Activated naive CD4-positive, alpha-beta T cell treated with anti-CD3 and anti-CD28 coated beads for 36 hours (primary cell): ENCODE measurements at regions not wholly inside any gene's neighbourhood (a gene's known extent, or its start where the extent isn't known, plus 50 kb on each side); places are given as distances from the start of the nearest gene placed in this dataset.

ENCODE experiments used
- CTCF ChIA-PET: fragments of 350-600 bp; sonication (Branson Sonifier 250); formaldehyde crosslinking; loops from one replicate; lab custom pipeline; 2021; ENCODE audit warnings: antibody characterized with exemption; lab: Charles Lee
- DNase-seq: peaks from one replicate; pipeline ENCODE4 v3.0.0-alpha.2; 2020
- H3K27ac Mint-ChIP-seq: one replicate; pipeline ENCODE4 v1.8.0; 2021; ENCODE audit warnings: mild to moderate bottlenecking, mixed read lengths
- H3K27me3 Mint-ChIP-seq: one replicate; pipeline ENCODE4 v1.8.0; 2021; ENCODE audit warnings: low read depth, mixed read lengths
- H3K36me3 Mint-ChIP-seq: one replicate; pipeline ENCODE4 v1.8.0; 2021; ENCODE audit warnings: low read depth, mixed read lengths
- H3K4me1 Mint-ChIP-seq: one replicate; pipeline ENCODE4 v1.8.0; 2021; ENCODE audit warnings: low read depth, mixed read lengths
- H3K4me3 Mint-ChIP-seq: one replicate; pipeline ENCODE4 v1.8.0; 2021; ENCODE audit warnings: mild to moderate bottlenecking, moderate library complexity, mixed read lengths
- H3K9me3 Mint-ChIP-seq: one replicate; pipeline ENCODE4 v1.8.0; 2021; ENCODE audit warnings: mixed read lengths
- intact Hi-C: fragments of 100-400 bp; cut with micrococcal nuclease; formaldehyde crosslinking; loops from one replicate; pipeline ENCODE4 v1.15.1; 2023

DNA sequence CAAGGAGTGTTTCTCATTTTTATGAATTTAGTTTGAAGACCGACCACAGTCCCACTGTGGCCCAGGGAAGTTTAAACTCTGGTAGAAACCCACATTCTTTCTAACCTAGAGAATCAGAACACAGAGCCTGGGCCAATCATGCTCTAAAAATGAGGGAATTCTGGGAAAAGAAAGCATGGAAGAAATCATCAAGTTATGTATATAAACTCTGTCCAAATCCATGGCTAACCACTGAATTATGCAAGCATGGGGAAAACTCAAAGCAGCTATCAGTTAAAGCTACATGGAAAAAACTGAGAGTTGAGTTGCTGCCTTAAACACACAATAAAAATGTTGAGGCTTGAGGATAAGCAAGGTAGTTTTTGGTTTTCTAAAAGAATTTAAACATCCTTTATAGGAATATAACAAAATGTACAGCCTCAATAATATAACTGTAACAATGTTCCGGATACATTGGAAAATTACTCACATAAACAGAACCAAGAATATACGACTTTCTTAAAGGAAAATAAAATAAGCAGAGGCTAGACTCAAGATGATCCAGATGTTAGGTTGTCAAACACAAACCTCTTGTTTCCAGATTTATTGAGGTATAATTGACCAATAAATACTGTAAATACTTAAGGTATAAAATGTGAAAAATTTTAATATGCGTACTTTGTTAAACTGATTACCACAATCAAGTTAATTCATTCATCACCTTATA, 311.2 kb upstream of the GNAI1 start:
- Mint-ChIP-seq H3K4me1 (no peaks in the 10 kb centered on the region), H3K27me3 (no peaks in the 10 kb centered on the region), H3K4me3 (no peak overlapping the region), H3K9me3 (no peaks in the 10 kb centered on the region), H3K36me3 (no peaks in the 10 kb centered on the region), H3K27ac (no peak overlapping the region)
- intact Hi-C loops, result no loop called here
- DNase-seq, result no peak
- CTCF ChIA-PET, result no interaction called here

DNA sequence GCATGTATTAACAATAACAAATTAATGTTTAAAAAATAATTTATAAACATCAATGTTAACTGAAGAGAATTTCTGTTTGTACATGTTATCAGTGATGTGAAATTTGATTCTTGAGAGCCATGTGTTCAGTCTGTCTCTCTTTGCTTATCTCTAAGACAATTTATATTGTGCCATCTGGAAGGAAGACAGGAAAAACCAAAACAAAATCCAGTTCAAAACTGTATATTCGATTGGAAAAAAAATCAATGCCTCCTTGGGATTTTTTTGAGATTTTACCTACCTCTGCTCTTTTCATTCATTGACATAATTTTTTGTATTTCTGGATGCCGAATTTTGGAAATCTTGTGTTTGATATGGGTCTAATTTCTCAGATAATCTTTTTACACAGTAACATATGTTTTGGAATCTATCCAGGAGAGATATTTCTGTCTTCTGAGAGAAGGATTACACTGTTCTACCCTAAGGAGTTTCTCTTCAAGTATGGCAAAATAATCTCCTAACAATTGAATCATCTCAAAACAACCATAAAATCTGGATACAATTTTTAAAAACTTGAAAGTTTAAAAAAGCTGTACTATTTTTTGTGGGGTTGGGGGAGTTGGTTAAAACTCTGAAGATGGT, 311.9 kb upstream of the GNAI1 start:
- no peaks in the 10 kb centered on the region for H3K4me1 Mint-ChIP-seq
- CTCF ChIA-PET, result no interaction called here
- no peaks in the 10 kb centered on the region for H3K36me3 Mint-ChIP-seq
- no peak overlapping the region for H3K4me3 Mint-ChIP-seq
- no peaks in the 10 kb centered on the region for H3K9me3 Mint-ChIP-seq
- DNase-seq, result no peak
- H3K27me3 Mint-ChIP-seq, result no peaks in the 10 kb centered on the region
- H3K27ac Mint-ChIP-seq, result no peak overlapping the region
- intact Hi-C loops, result no loop called here

DNA sequence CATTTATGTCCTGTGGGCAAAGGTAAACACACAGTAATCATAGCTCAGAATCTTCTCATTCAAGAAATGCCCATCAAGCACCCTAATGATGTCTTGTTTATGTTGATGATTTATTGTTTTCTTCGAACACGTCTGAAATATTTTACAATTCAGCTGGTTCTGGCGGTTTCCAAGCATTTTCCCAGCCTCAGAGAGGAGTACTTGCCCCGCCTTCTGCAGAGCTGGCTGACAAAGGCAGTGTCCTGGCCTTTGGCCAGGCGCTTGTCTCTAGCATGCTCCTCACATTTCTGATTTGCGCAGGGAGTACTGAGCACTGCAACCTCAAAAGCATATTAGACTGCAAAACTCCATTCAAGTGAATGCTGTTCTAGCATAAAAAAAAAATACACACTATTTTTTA, 314.2 kb upstream of the GNAI1 start:
- H3K4me1 Mint-ChIP-seq, result no peaks in the 10 kb centered on the region
- no peak for DNase-seq

DNA sequence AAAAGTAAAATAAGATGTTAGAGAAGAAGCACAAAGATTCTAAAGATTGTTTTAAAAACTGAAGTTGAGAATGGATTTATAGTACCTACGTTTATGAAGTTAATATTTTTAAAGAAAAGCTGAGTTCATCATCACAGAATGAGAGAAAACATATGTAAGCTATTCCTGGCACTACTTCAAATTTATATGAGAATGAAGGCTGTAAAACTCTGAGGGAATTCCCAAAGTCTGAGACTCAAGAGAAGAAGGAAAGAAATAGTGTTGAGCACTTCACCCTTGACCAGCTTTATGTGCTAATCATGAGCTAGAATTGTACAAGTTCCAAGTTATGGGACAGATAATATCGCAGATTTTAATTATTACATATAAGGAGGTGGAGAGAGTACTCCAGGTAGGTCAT, 323.7 kb upstream of the GNAI1 start:
- H3K9me3 Mint-ChIP-seq, result no peaks in the 10 kb centered on the region
- intact Hi-C loops, result no loop called here
- CTCF ChIA-PET, result interaction anchor here (0.6 kb wide), 1 partner anchor 34 kb away, joined by 3 read pairs; no protein-coding TSS in a partner anchor
- H3K27me3 Mint-ChIP-seq, result no peaks in the 10 kb centered on the region
- no peaks in the 10 kb centered on the region for H3K4me1 Mint-ChIP-seq
- H3K4me3 Mint-ChIP-seq, result no peak overlapping the region
- no peaks in the 10 kb centered on the region for H3K36me3 Mint-ChIP-seq
- DNase-seq, result no peak
- H3K27ac Mint-ChIP-seq, result no peak overlapping the region

More for the DNA sequence above, 314.2 kb upstream of the GNAI1 start:
- Mint-ChIP-seq H3K27ac (no peak overlapping the region), H3K4me3 (no peak overlapping the region), H3K36me3 (no peaks in the 10 kb centered on the region), H3K9me3 (no peaks in the 10 kb centered on the region), H3K27me3 (no peaks in the 10 kb centered on the region)
- CTCF ChIA-PET, result interaction anchor here (0.6 kb wide), 1 partner anchor 239 kb away, joined by 4 read pairs; no protein-coding TSS in a partner anchor
- intact Hi-C loops, result no loop called here

DNA sequence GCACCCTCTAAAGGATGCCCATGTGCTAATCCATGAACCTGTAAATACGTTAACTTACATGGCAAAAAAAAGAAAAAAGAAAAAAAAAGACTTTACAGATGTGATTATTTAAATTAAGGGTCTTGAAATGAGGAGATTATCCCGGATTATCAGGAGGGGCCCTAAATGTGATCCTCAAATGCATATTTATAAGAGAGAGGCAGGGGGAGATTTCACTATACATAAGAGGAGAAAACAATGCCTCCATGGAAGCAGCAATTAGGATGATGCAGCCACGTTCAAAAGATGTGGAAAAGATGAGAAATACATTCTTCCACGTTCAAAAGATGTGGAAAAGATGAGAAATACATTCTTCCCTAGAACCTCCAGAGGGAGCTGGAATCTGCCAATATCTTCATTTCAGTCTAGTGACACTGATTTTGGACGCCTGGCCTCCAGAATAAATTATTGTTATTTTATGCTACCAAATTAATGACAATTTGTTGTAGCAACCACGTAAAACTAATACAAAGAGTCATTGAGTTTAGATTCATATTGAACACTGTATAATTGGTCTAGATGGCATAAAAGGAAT, 328.4 kb upstream of the GNAI1 start:
- no peak overlapping the region for H3K4me3 Mint-ChIP-seq
- CTCF ChIA-PET, result interaction anchor here (0.7 kb wide), 1 partner anchor 12 kb away, joined by 4 read pairs; no protein-coding TSS in a partner anchor
- intact Hi-C loops, result loop anchor here (5.0 kb wide), 1 partner anchor 211 kb away; no protein-coding TSS in a partner anchor
- H3K4me1 Mint-ChIP-seq, result no peaks in the 10 kb centered on the region
- H3K9me3 Mint-ChIP-seq, result no peaks in the 10 kb centered on the region
- H3K27ac Mint-ChIP-seq, result no peak overlapping the region
- H3K27me3 Mint-ChIP-seq, result no peaks in the 10 kb centered on the region
- no peak for DNase-seq
- H3K36me3 Mint-ChIP-seq, result no peaks in the 10 kb centered on the region

DNA sequence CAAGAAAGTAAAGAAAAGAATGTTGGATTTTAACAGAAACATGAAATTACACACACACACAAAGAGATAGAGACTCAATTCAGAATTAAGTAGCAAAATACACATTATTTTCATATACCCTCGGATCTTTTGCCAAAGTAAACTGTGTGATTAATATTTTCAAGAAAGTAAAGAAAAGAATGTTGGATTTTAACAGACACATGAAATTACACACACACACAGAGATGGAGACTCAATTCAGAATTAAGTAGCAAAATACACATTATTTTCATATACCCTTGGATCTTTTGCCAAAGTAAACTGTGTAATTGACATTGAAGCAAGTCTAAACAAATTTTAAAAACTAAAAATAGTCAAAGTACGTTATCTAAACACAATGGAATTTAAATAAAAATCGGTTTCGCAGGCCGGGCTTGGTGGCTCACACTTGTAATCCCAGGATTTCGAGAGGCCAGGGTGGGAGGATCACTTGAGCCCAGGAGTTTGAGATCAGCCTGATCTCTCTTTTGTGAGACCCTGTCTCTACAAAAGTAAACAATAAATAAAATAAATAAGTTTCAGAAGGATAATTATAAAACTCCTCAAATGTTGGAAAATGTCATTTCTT, 337.3 kb upstream of the MAGI2 start:
- H3K4me3 Mint-ChIP-seq, result no peak overlapping the region
- no peaks in the 10 kb centered on the region for H3K36me3 Mint-ChIP-seq
- intact Hi-C loops, result no loop called here
- CTCF ChIA-PET, result no interaction called here
- DNase-seq, result no peak
- H3K4me1 Mint-ChIP-seq, result no peaks in the 10 kb centered on the region
- no peaks in the 10 kb centered on the region for H3K9me3 Mint-ChIP-seq
- no peak overlapping the region for H3K27ac Mint-ChIP-seq
- no peaks in the 10 kb centered on the region for H3K27me3 Mint-ChIP-seq

DNA sequence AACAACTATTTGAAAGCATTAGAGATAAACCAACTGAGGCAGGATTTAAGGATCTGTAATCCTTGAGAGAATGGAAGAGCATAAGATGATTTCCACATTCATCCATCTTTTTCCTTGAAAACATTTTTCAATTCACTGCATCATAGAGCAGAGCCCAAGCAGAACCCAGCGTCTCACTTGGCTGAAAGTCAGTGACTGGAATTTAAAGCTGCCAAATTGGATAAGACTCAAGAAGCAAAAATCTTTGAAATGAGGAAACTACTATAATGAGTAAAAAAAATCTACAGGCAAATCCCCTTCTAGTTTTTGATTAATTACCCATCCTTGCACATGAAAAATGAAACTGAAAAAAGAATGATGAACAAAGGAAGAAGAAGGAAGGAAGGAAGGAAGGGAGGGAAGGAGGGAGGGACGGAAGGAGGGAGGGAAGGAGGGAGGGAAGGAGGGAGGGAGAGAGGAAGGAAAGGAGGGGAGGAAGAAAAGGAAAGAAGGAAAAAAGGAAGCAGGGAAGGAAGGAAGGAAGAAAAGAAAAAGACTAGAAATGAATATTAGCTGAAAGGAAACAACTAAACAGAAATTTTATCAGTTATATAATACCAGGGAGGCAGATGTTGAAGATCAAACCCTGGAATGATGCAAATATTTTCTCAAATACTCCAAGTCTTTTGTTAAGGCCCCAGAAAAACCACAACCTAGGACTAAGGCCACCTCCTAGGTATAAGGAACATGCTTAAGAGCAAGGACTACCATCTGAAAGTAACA, 336.3 kb upstream of the MAGI2 start:
- DNase-seq, result no peak
- Mint-ChIP-seq H3K4me1 (no peaks in the 10 kb centered on the region), H3K4me3 (no peak overlapping the region), H3K9me3 (no peaks in the 10 kb centered on the region), H3K27ac (no peak overlapping the region), H3K36me3 (no peaks in the 10 kb centered on the region), H3K27me3 (no peaks in the 10 kb centered on the region)
- intact Hi-C loops, result no loop called here
- CTCF ChIA-PET, result no interaction called here

DNA sequence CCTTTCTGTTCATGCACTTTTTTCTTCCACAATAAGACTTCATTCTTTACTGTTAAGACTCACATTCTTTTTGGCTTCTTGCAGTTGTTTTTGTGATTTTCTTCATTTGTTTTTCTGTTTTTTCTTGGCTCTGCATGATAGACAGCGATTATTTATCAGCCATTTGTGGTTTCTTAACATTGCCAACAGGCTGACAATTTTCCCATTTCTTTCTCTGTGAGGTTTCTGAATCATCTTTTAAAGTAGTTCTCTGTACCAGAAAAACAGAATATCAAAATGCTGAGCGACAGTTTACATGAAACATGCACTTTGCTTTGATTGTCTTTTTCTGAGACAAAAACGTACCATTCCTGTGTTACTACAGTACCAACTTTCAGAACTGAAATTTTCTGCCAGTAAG, 334.2 kb upstream of the MAGI2 start:
- no peaks in the 10 kb centered on the region for H3K9me3 Mint-ChIP-seq
- no peaks in the 10 kb centered on the region for H3K27me3 Mint-ChIP-seq
- H3K27ac Mint-ChIP-seq, result no peak overlapping the region
- H3K4me3 Mint-ChIP-seq, result no peak overlapping the region
- no peak for DNase-seq
- CTCF ChIA-PET, result no interaction called here
- no peaks in the 10 kb centered on the region for H3K36me3 Mint-ChIP-seq
- H3K4me1 Mint-ChIP-seq, result no peaks in the 10 kb centered on the region
- intact Hi-C loops, result no loop called here

DNA sequence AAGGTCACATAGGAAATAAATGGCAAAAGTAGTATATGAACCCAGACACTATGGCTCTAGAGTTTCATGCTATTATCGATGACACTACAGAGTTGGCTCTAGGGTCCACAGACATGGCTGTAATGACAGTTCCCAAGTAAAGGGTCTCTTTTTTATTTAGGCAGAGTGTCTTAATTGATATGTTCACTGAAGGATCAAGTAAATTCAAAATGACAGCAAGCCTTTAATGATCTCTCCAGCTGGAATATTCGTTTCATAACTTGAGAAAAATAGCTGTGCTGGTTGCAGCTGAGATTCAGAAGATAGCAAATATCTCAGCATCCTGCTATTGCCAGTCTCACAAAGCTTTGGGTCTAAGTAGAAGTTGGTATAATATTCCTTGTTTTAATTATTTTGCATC, 333.6 kb upstream of the MAGI2 start:
- Mint-ChIP-seq H3K27me3 (no peaks in the 10 kb centered on the region), H3K27ac (no peak overlapping the region), H3K4me3 (no peak overlapping the region), H3K36me3 (no peaks in the 10 kb centered on the region), H3K4me1 (no peaks in the 10 kb centered on the region), H3K9me3 (no peaks in the 10 kb centered on the region)
- CTCF ChIA-PET, result no interaction called here
- DNase-seq, result no peak
- intact Hi-C loops, result no loop called here

DNA sequence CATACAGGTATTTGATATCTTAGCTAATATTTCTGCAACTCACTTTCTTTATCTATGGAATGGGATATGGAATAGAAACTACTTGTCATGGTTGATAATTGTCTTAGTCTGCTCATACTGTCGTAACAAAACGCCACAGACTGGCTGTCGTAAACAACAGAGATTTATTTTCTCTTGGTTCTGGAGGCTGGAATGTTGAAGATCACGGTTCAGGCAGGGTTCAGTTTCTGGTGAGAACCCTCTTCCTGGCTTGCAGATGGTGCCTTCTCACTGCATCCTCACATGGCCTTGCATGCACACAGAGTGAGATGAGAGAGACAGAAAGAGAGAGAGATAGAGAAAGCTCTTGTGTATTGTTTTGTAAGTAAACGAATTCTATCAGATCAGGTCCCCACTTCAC, 332.7 kb upstream of the MAGI2 start:
- Mint-ChIP-seq H3K4me1 (no peaks in the 10 kb centered on the region), H3K36me3 (no peaks in the 10 kb centered on the region), H3K9me3 (no peaks in the 10 kb centered on the region), H3K4me3 (no peak overlapping the region), H3K27me3 (no peaks in the 10 kb centered on the region), H3K27ac (no peak overlapping the region)
- no peak for DNase-seq
- CTCF ChIA-PET, result no interaction called here
- intact Hi-C loops, result no loop called here

DNA sequence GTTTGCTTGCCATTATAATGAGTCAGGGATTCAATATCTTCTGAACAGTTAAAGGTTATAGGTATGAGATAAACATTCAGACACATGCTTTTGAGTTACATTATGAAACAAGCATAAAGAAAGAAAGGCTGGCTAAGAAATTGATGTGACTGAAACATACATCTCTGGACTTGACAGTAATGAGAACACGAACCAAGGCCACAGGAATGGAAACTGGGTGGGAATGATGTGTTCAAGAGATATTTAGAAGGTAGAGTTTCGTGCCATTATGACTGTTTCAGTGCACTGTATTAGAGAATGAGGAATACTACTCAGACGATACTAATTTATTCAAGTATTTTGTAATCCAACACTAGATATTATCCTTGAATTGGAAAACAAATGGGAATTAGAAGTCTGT, 332.1 kb upstream of the MAGI2 start:
- H3K27ac Mint-ChIP-seq, result no peak overlapping the region

DNA sequence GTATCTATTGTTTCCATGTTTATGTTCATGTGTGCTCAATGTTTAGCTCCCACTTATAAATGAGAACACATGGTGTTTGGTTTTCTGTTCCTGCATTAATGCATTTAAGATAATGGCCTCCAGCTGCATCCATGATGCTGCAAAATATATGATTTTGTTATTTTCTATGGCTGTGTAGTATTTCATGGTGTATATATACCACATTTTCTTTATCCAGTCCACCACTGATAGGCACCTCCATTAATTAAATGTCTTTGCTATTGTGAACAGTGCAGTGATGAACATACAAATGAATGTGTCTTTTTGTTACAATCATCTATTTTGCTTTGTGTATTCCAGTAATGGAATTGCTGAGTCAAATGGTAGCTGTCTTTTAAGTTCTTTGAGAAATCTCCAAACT, 329.4 kb upstream of the MAGI2 start:
- CTCF ChIA-PET, result no interaction called here
- no peak for DNase-seq
- Mint-ChIP-seq H3K36me3 (no peaks in the 10 kb centered on the region), H3K27me3 (no peaks in the 10 kb centered on the region), H3K9me3 (no peaks in the 10 kb centered on the region), H3K4me1 (no peaks in the 10 kb centered on the region), H3K27ac (no peak overlapping the region), H3K4me3 (no peak overlapping the region)
- intact Hi-C loops, result no loop called here

More for the DNA sequence above, 332.1 kb upstream of the MAGI2 start:
- Mint-ChIP-seq H3K4me1 (no peaks in the 10 kb centered on the region), H3K36me3 (no peaks in the 10 kb centered on the region), H3K4me3 (no peak overlapping the region), H3K27me3 (no peaks in the 10 kb centered on the region), H3K9me3 (no peaks in the 10 kb centered on the region)
- DNase-seq, result no peak
- CTCF ChIA-PET, result no interaction called here
- intact Hi-C loops, result no loop called here
